ENCODE measurements at regions not wholly inside any gene's neighbourhood (a gene's known extent, or its start where the extent isn't known, plus 50 kb on each side); places are given as distances from the start of the nearest gene placed in this dataset.

GRCh38 chr16:88300463-88300835 lies 82.3 kb upstream of the ZNF469 start:
- no peak for TF ChIP-seq CTCF (IDR thresholded peaks at IDR 0.05; ENCODE audit: unreplicated experiment)
- Mint-ChIP-seq H3K27ac (ENCODE audit: unreplicated experiment) (no peak overlapping the region), H3K4me3 (ENCODE audit: unreplicated experiment) (no peak overlapping the region), H3K36me3 (ENCODE audit: low read depth, unreplicated experiment) (peaks cover 1% of the 10 kb centered on the region), H3K27me3 (ENCODE audit: unreplicated experiment) (peaks cover 5% of the 10 kb centered on the region), H3K9me3 (ENCODE audit: unreplicated experiment) (no peaks in the 10 kb centered on the region), H3K4me1 (ENCODE audit: unreplicated experiment) (peaks cover 7% of the 10 kb centered on the region)
- no peak for DNase-seq (ENCODE audit: low spot score)

DNA sequence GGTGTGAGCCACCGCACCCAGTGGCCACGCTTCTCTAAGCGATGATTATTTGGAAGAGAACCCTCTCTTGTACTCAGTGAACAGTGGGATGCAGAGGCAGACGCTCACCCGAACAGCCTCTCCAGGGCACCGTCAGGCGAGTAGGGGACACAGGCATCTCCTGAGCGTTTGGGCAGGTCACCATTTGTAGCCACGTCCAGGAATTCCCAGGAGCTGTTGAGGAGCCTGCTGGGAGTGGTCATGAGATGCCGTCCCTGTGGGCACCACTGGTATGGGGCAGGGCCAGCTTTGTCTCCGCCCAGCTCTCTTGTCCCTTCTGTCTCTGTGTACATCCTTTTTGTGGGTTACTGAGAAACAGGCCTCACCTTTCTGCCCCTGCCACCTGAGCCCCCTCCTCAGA lies 81.3 kb upstream of the ZNF469 start:
- peaks cover 7% of the 10 kb centered on the region for H3K4me1 Mint-ChIP-seq (ENCODE audit: unreplicated experiment)
- H3K27me3 Mint-ChIP-seq (ENCODE audit: unreplicated experiment), result peaks cover 7% of the 10 kb centered on the region
- no peak overlapping the region for H3K4me3 Mint-ChIP-seq (ENCODE audit: unreplicated experiment)
- no peak for DNase-seq (ENCODE audit: low spot score)
- TF ChIP-seq CTCF (IDR thresholded peaks at IDR 0.05; ENCODE audit: unreplicated experiment), result no peak
- peaks cover 6% of the 10 kb centered on the region for H3K36me3 Mint-ChIP-seq (ENCODE audit: low read depth, unreplicated experiment)
- no peak overlapping the region for H3K27ac Mint-ChIP-seq (ENCODE audit: unreplicated experiment)
- no peaks in the 10 kb centered on the region for H3K9me3 Mint-ChIP-seq (ENCODE audit: unreplicated experiment)

DNA sequence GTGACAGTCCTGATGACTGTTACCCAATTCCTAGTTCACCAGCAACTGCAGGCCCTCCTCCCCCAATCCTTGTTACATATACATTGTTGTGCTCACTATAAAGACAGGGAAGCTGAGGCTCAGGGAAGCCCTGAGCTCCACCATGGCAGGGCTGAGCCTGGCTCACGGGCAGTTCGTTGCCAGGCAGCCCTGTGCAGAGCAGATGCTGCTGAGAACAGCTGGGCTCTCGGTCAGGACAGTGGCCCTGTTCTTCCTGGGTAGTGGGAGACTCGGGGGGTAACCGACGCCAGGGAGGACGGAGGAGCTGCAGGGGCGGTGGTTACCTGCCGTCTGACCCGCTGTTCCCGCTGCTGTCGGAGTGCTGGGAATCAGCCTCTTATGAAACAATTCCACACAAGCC lies 80.9 kb upstream of the ZNF469 start:
- no peak overlapping the region for H3K27ac Mint-ChIP-seq (ENCODE audit: unreplicated experiment)
- peaks cover 9% of the 10 kb centered on the region for H3K27me3 Mint-ChIP-seq (ENCODE audit: unreplicated experiment)
- peaks cover 6% of the 10 kb centered on the region for H3K36me3 Mint-ChIP-seq (ENCODE audit: low read depth, unreplicated experiment)
- peaks cover 7% of the 10 kb centered on the region for H3K4me1 Mint-ChIP-seq (ENCODE audit: unreplicated experiment)
- H3K4me3 Mint-ChIP-seq (ENCODE audit: unreplicated experiment), result no peak overlapping the region
- no peak for DNase-seq (ENCODE audit: low spot score)
- H3K9me3 Mint-ChIP-seq (ENCODE audit: unreplicated experiment), result no peaks in the 10 kb centered on the region
- TF ChIP-seq CTCF (IDR thresholded peaks at IDR 0.05; ENCODE audit: unreplicated experiment), result no peak

DNA sequence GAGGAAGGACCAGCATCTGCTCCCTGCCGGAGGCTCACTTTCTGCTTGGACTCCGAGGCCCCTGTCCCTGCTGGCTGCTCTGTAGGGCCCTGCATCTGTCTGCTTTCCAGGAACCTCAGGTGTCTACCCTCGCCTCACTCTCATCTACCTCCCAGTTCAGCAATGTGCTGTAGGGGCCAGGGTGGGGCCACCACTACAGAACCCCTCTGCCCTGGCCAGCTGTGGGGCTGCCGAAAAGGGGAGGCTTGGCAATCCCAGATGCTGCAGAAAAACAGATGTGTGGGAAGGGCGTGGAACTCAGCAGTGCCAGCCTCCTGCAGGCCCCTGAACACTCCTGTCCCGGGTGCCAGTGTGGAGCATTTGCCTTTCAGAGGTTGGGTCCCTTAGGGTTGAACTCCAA lies 80.1 kb upstream of the ZNF469 start:
- DNase-seq (ENCODE audit: low spot score), result no peak
- H3K36me3 Mint-ChIP-seq (ENCODE audit: low read depth, unreplicated experiment), result peaks cover 6% of the 10 kb centered on the region
- peaks cover 9% of the 10 kb centered on the region for H3K27me3 Mint-ChIP-seq (ENCODE audit: unreplicated experiment)
- no peak overlapping the region for H3K4me3 Mint-ChIP-seq (ENCODE audit: unreplicated experiment)
- TF ChIP-seq CTCF (IDR thresholded peaks at IDR 0.05; ENCODE audit: unreplicated experiment), result no peak
- H3K4me1 Mint-ChIP-seq (ENCODE audit: unreplicated experiment), result peaks cover 7% of the 10 kb centered on the region
- no peaks in the 10 kb centered on the region for H3K9me3 Mint-ChIP-seq (ENCODE audit: unreplicated experiment)
- H3K27ac Mint-ChIP-seq (ENCODE audit: unreplicated experiment), result no peak overlapping the region

- peaks cover 6% of the 10 kb centered on the region for H3K36me3 Mint-ChIP-seq (ENCODE audit: low read depth, unreplicated experiment)
- H3K9me3 Mint-ChIP-seq (ENCODE audit: unreplicated experiment), result no peaks in the 10 kb centered on the region
- DNase-seq (ENCODE audit: low spot score), result no peak
- no peak overlapping the region for H3K4me3 Mint-ChIP-seq (ENCODE audit: unreplicated experiment)
- TF ChIP-seq CTCF (IDR thresholded peaks at IDR 0.05; ENCODE audit: unreplicated experiment), result no peak
- H3K4me1 Mint-ChIP-seq (ENCODE audit: unreplicated experiment), result peaks cover 7% of the 10 kb centered on the region
- peaks cover 9% of the 10 kb centered on the region for H3K27me3 Mint-ChIP-seq (ENCODE audit: unreplicated experiment)
- no peak overlapping the region for H3K27ac Mint-ChIP-seq (ENCODE audit: unreplicated experiment)
These were observed 79.4 kb upstream of the ZNF469 start for GRCh38 chr16:88303405-88303804.
